A549 (cell line): ENCODE measurements at regions not wholly inside any gene's neighbourhood (a gene's known extent, or its start where the extent isn't known, plus 50 kb on each side); places are given as distances from the start of the nearest gene placed in this dataset.

Source experiments
- ATAC-seq, 2 experiments: fragments of 200-7000 bp in 1 of 2; fragments of >200 bp in 1 of 2; cut with Nextera tagmentation in 1 of 2; cut with Tn5 transposase in 1 of 2; 3 replicates each; pipeline versions ENCODE4 v1.8.0 to v1.9.1; 2018 to 2020; ENCODE audit warnings: mild to moderate bottlenecking in 1 of 2, moderate library complexity in 1 of 2
- CTCF ChIA-PET: fragments of 300-600 bp; sonication (Branson Sonifier 250); formaldehyde crosslinking; extraction: SDS; loops from one replicate; lab custom pipeline; 2021; ENCODE audit warnings: antibody characterized with exemption, inconsistent platforms; lab: Yijun Ruan, JAX
- POLR2A ChIA-PET: fragments of 350-600 bp; formaldehyde crosslinking; extraction: SDS; loops from one replicate; lab custom pipeline; 2021; ENCODE audit warnings: antibody characterized with exemption, inconsistent platforms; lab: Yijun Ruan, JAX
- DNase-seq, 2 experiments: peaks; one replicate each; pipeline versions ENCODE4 v3.0.0 to v3.0.0-alpha.2; 2011 to 2016; ENCODE audit warnings: low read depth in 1 of 2, low spot score in 1 of 2
- FAIRE-seq: peaks from 2 replicates; lab custom pipeline; 2011; peaks lifted over from hg19 to GRCh38; lab: Jason Lieb, UNC
- H3K27ac ChIP-seq, 2 experiments: fragments of >200 bp; sonication (Bioruptor Twin); formaldehyde crosslinking; 3 replicates each; pipeline ENCODE4 v1.5.1; 2016 to 2017
- H3K4me1 ChIP-seq: fragments of >200 bp; sonication (Bioruptor Twin); formaldehyde crosslinking; 3 replicates; pipeline ENCODE4 v1.6.1; 2016
- H3K4me2 ChIP-seq: fragments of >200 bp; sonication (Bioruptor Twin); formaldehyde crosslinking; 3 replicates; pipeline ENCODE4 v1.6.1; 2016
- H3K4me3 ChIP-seq: fragments of >200 bp; sonication (Bioruptor Twin); formaldehyde crosslinking; 3 replicates; pipeline ENCODE4 v1.5.1; 2016
- H3K9me3 ChIP-seq: fragments of >200 bp; sonication (Bioruptor Twin); formaldehyde crosslinking; 3 replicates; pipeline ENCODE4 v1.6.1; 2016
- EHF ChIP-seq: fragments of 250-450 bp; sonication (Bioruptor Pico); IDR thresholded peaks from 2 replicates; pipeline ENCODE4 v1.5.0; 2020; ENCODE audit warnings: mild to moderate bottlenecking
- EHMT2 ChIP-seq: fragments of 200-600 bp; sonication (generic); IDR thresholded peaks from 2 replicates; pipeline ENCODE4 v1.6.1; 2016; ENCODE audit warnings: antibody characterized with exemption, low read depth, mild to moderate bottlenecking, moderate library complexity
- EP300 ChIP-seq, 2 experiments: fragments of >200 bp; sonication (Bioruptor Twin); formaldehyde crosslinking; IDR thresholded peaks; 2 replicates in 1 of 2; 3 replicates in 1 of 2; pipeline ENCODE4 v1.6.1; 2016 to 2017
- FOSB ChIP-seq: fragments of 250-450 bp; sonication (Bioruptor Pico); IDR thresholded peaks from 2 replicates; pipeline ENCODE4 v1.5.0; 2020; ENCODE audit warnings: mild to moderate bottlenecking, moderate library complexity
- FOXS1 ChIP-seq: fragments of 250-450 bp; sonication (Bioruptor Pico); IDR thresholded peaks from 2 replicates; pipeline ENCODE4 v1.5.0; 2020; ENCODE audit warnings: mild to moderate bottlenecking, moderate library complexity
- HEYL ChIP-seq: fragments of 250-450 bp; sonication (Bioruptor Pico); IDR thresholded peaks from 2 replicates; pipeline ENCODE4 v1.8.0; 2021; ENCODE audit warnings: mild to moderate bottlenecking, moderate library complexity
- HOXB13 ChIP-seq: fragments of 250-450 bp; sonication (Bioruptor Pico); IDR thresholded peaks from 2 replicates; pipeline ENCODE4 v1.5.0; 2020; ENCODE audit warnings: low read depth, mild to moderate bottlenecking, moderate library complexity
- JUN ChIP-seq, 2 experiments: fragments of >200 bp; sonication (Bioruptor Twin); formaldehyde crosslinking; IDR thresholded peaks; 2 replicates in 1 of 2; 3 replicates in 1 of 2; pipeline ENCODE4 v1.6.1; 2016 to 2017
- NFE2L2 ChIP-seq: fragments of 150-350 bp; conservative IDR thresholded peaks from 2 replicates; pipeline ENCODE4 v1.6.1; 2014; ENCODE audit warnings: low read length
- NPAS2 ChIP-seq: fragments of 250-450 bp; sonication (Bioruptor Pico); IDR thresholded peaks from 2 replicates; pipeline ENCODE4 v1.8.0; 2022; ENCODE audit warnings: mild to moderate bottlenecking, moderate library complexity, borderline replicate concordance
- POLR2AphosphoS2 ChIP-seq: conservative IDR thresholded peaks from 2 replicates; pipeline ENCODE4 v1.6.1; 2012; ENCODE audit warnings: low read length, improper control_type of control experiment, inconsistent platforms
- RAD21 ChIP-seq, 2 experiments: fragments of >200 bp in 1 of 2; sonication (Bioruptor Twin) in 1 of 2; formaldehyde crosslinking in 1 of 2; IDR thresholded peaks in 1 of 2; conservative IDR thresholded peaks in 1 of 2; 2 replicates in 1 of 2; 3 replicates in 1 of 2; pipeline ENCODE4 v1.6.1; 2012 to 2018; ENCODE audit warnings: inconsistent platforms in 1 of 2
- RNF2 ChIP-seq: fragments of 200-600 bp; sonication (generic); IDR thresholded peaks from 2 replicates; pipeline ENCODE4 v1.6.1; 2016; ENCODE audit warnings: low read depth, mild to moderate bottlenecking, antibody characterized with exemption, moderate library complexity, borderline replicate concordance
- SMC3 ChIP-seq: fragments of >200 bp; sonication (Bioruptor Twin); formaldehyde crosslinking; IDR thresholded peaks from 3 replicates; pipeline ENCODE4 v1.6.1; 2018; ENCODE audit warnings: inconsistent platforms
- ZC3H11A ChIP-seq: fragments of 450-650 bp; IDR thresholded peaks from 2 replicates; pipeline ENCODE4 v1.6.1; 2014; ENCODE audit warnings: antibody characterized with exemption, mild to moderate bottlenecking
- ZFP36 ChIP-seq: fragments of 450-650 bp; IDR thresholded peaks from 2 replicates; pipeline ENCODE4 v1.6.1; 2014; ENCODE audit warnings: borderline replicate concordance; ENCODE audit not compliant: partially characterized antibody
- ZNF302 ChIP-seq: fragments of 250-450 bp; sonication (Bioruptor Pico); IDR thresholded peaks from 2 replicates; pipeline ENCODE4 v1.9.0; 2021; ENCODE audit warnings: inconsistent platforms, mild to moderate bottlenecking, moderate library complexity
- WGBS: methylation state at CpG from one replicate; pipeline ENCODE4 v1.1.6; 2017; ENCODE audit errors: missing lambda C conversion rate; 5-methylcytosine and 5-hydroxymethylcytosine counted together
- TF ChIP-seq, protein P1 (sequence below): fragments of >200 bp; sonication (Bioruptor Twin); formaldehyde crosslinking; IDR thresholded peaks from 3 replicates; pipeline ENCODE4 v1.5.1; 2016
- TF ChIP-seq, protein P2 (sequence below): IDR thresholded peaks from 2 replicates; pipeline ENCODE4 v1.6.1; 2012; ENCODE audit warnings: low read depth, borderline replicate concordance
- TF ChIP-seq, protein P3 (sequence below): fragments of >200 bp; sonication (Bioruptor Twin); formaldehyde crosslinking; IDR thresholded peaks from 2 replicates; pipeline ENCODE4 v1.6.1; 2016
- TF ChIP-seq, protein P4 (sequence below): fragments of 200-600 bp; sonication (generic); IDR thresholded peaks from 2 replicates; pipeline ENCODE4 v1.6.1; 2016; ENCODE audit warnings: antibody characterized with exemption, mild to moderate bottlenecking, moderate library complexity
- TF ChIP-seq, protein P5 (sequence below): fragments of 250-450 bp; sonication (Bioruptor Pico); IDR thresholded peaks from 2 replicates; pipeline ENCODE4 v1.5.0; 2021; ENCODE audit warnings: mild to moderate bottlenecking, moderate library complexity, borderline replicate concordance

DNA sequence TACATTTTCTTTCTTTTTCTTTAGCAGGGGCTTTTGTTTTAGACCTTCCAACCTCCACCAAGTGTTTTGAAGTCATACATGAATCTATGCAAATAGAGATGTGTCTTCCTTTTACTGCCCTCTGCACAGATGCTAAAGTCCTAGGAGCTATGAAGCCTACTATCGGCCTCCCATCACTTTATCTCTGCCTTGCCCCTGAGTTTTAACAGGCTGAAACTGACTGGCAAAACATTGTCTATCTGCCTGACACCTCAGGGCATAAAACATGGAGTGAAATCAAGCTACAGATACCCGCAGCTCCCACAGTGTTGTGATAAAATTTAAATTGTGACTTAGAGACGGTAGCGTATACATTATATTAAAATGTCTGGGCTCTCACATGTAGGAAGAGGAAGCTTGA is 604.6 kb upstream of the C9orf72 start:
- H3K27ac ChIP-seq, result no peak overlapping the region
- CTCF ChIA-PET, result no interaction called here

DNA sequence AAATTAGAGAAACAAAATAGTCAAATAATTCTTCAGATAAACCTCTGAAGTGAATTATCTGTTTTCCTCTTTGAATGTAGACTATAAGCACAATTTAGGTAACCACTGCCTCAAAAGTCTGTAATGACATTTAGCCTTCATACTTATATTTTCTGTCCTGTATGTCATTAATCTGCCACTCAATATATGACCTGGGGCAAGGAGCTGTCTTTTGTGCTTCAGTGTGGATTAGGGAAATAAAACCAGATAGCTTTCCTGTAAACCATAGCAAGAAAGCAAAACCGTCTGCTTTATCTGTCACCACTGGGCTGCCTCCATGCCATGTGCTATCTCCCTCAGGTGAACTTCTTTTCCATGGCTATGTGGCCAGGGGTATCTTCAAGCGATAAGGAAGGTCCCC is 606.6 kb upstream of the C9orf72 start:
- ChIA-PET POLR2A (no interaction called here), CTCF (interaction anchor here (1.0 kb wide), 1 partner anchor 9 kb away, joined by 4 read pairs; no protein-coding TSS in a partner anchor)
- Histone ChIP-seq H3K27ac (no peak overlapping the region), H3K4me1 (no peaks in the 10 kb centered on the region), H3K9me3 (no peaks in the 10 kb centered on the region), H3K4me2 (no peak overlapping the region), H3K4me3 (no peak overlapping the region)
- 2% methylated on average over 2 of the region's 2 CpGs for WGBS
- no peak for FAIRE-seq
- TF ChIP-seq ZNF302 (no peak), FOSB (CRISPR knock-in tag) (no peak)
- no peak for DNase-seq
- no peak for ATAC-seq

More for the DNA sequence above, 604.6 kb upstream of the C9orf72 start:
- H3K4me3 ChIP-seq, result no peak overlapping the region
- ATAC-seq (no peak), DNase-seq (no peak), FAIRE-seq (no peak)
- TF ChIP-seq, protein P1, sequence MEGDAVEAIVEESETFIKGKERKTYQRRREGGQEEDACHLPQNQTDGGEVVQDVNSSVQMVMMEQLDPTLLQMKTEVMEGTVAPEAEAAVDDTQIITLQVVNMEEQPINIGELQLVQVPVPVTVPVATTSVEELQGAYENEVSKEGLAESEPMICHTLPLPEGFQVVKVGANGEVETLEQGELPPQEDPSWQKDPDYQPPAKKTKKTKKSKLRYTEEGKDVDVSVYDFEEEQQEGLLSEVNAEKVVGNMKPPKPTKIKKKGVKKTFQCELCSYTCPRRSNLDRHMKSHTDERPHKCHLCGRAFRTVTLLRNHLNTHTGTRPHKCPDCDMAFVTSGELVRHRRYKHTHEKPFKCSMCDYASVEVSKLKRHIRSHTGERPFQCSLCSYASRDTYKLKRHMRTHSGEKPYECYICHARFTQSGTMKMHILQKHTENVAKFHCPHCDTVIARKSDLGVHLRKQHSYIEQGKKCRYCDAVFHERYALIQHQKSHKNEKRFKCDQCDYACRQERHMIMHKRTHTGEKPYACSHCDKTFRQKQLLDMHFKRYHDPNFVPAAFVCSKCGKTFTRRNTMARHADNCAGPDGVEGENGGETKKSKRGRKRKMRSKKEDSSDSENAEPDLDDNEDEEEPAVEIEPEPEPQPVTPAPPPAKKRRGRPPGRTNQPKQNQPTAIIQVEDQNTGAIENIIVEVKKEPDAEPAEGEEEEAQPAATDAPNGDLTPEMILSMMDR, result no peak
- TF ChIP-seq ZC3H11A, result no peak
- TF ChIP-seq EHF (CRISPR knock-in tag), result no peak
- TF ChIP-seq EHMT2, result no peak
- TF ChIP-seq EP300 (IDR thresholded peaks at IDR 0.05), result no peak
- POLR2A ChIA-PET, result no interaction called here
- no peak overlapping the region for H3K4me2 ChIP-seq
- H3K4me1 ChIP-seq, result no peaks in the 10 kb centered on the region
- H3K9me3 ChIP-seq, result no peaks in the 10 kb centered on the region
- 40% methylated on average over 4 of the region's 4 CpGs for WGBS

DNA sequence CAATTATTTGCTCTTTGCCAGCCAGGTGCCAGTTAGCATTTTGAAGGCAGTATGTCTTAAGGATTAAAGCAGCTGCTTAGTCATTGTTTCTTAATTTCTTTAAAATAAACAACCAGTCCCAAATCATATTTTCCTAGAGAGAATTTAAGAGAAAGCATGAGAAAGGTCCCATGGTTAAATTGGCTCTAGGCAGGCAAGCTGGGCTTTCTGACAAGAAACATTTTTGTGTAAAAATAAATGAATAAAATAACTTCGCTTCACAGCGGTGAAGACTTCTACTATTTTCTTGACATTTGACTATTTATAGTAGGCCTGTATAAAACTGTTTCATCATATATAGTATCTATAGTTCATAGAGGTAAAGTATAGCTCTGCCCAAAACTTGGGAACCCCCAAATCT is 617.7 kb upstream of the C9orf72 start:
- FAIRE-seq (no peak), DNase-seq (no peak), ATAC-seq (no peak)
- POLR2A ChIA-PET, result no interaction called here
- CTCF ChIA-PET, result no interaction called here
- H3K4me3 ChIP-seq, result no peak overlapping the region
- H3K9me3 ChIP-seq, result no peaks in the 10 kb centered on the region
- no peak overlapping the region for H3K4me2 ChIP-seq
- H3K4me1 ChIP-seq, result no peaks in the 10 kb centered on the region
- 0% methylated on average over 2 of the region's 2 CpGs for WGBS
- TF ChIP-seq HOXB13 (no peak), FOXS1 (CRISPR knock-in tag) (no peak), RNF2 (no peak), JUN (IDR thresholded peaks at IDR 0.05) (no peak), NPAS2 (CRISPR knock-in tag) (no peak), EHMT2 (no peak), NFE2L2 (no peak), POLR2AphosphoS2 (no peak), ZFP36 (no peak), SMC3 (no peak), HEYL (CRISPR knock-in tag) (no peak), RAD21 (conservative IDR thresholded peaks at IDR 0.05 in 1 of 2, IDR thresholded peaks at IDR 0.05 in 1 of 2) (no peak)
- TF ChIP-seq, protein P2, sequence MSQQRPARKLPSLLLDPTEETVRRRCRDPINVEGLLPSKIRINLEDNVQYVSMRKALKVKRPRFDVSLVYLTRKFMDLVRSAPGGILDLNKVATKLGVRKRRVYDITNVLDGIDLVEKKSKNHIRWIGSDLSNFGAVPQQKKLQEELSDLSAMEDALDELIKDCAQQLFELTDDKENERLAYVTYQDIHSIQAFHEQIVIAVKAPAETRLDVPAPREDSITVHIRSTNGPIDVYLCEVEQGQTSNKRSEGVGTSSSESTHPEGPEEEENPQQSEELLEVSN, result no peak
- TF ChIP-seq, protein P3, sequence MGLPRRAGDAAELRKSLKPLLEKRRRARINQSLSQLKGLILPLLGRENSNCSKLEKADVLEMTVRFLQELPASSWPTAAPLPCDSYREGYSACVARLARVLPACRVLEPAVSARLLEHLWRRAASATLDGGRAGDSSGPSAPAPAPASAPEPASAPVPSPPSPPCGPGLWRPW, result no peak
- TF ChIP-seq, protein P4, sequence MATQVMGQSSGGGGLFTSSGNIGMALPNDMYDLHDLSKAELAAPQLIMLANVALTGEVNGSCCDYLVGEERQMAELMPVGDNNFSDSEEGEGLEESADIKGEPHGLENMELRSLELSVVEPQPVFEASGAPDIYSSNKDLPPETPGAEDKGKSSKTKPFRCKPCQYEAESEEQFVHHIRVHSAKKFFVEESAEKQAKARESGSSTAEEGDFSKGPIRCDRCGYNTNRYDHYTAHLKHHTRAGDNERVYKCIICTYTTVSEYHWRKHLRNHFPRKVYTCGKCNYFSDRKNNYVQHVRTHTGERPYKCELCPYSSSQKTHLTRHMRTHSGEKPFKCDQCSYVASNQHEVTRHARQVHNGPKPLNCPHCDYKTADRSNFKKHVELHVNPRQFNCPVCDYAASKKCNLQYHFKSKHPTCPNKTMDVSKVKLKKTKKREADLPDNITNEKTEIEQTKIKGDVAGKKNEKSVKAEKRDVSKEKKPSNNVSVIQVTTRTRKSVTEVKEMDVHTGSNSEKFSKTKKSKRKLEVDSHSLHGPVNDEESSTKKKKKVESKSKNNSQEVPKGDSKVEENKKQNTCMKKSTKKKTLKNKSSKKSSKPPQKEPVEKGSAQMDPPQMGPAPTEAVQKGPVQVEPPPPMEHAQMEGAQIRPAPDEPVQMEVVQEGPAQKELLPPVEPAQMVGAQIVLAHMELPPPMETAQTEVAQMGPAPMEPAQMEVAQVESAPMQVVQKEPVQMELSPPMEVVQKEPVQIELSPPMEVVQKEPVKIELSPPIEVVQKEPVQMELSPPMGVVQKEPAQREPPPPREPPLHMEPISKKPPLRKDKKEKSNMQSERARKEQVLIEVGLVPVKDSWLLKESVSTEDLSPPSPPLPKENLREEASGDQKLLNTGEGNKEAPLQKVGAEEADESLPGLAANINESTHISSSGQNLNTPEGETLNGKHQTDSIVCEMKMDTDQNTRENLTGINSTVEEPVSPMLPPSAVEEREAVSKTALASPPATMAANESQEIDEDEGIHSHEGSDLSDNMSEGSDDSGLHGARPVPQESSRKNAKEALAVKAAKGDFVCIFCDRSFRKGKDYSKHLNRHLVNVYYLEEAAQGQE, result no peak
- TF ChIP-seq, protein P5, sequence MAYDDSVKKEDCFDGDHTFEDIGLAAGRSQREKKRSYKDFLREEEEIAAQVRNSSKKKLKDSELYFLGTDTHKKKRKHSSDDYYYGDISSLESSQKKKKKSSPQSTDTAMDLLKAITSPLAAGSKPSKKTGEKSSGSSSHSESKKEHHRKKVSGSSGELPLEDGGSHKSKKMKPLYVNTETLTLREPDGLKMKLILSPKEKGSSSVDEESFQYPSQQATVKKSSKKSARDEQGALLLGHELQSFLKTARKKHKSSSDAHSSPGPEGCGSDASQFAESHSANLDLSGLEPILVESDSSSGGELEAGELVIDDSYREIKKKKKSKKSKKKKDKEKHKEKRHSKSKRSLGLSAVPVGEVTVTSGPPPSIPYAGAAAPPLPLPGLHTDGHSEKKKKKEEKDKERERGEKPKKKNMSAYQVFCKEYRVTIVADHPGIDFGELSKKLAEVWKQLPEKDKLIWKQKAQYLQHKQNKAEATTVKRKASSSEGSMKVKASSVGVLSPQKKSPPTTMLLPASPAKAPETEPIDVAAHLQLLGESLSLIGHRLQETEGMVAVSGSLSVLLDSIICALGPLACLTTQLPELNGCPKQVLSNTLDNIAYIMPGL (CRISPR knock-in tag), result no peak
- no peak overlapping the region for H3K27ac ChIP-seq
